IMR-90 (cell line): ENCODE measurements at regions not wholly inside any gene's neighbourhood (a gene's known extent, or its start where the extent isn't known, plus 50 kb on each side); places are given as distances from the start of the nearest gene placed in this dataset.

Source experiments
- ATAC-seq: fragments of 200-7000 bp; cut with Tn5 transposase; 2 replicates; pipeline ENCODE4 v1.9.1; 2020; ENCODE audit warnings: low read depth, mild to moderate bottlenecking, moderate library complexity
- BruUV-seq: library from RNA; stranded (reverse); fragments of 400-500 nt; replicated peaks from 2 replicates; lab custom pipeline; 2021; lab: Mats Ljungman, UMichigan
- CTCF ChIA-PET: fragments of 300-600 bp; formaldehyde crosslinking; extraction: SDS; loops from one replicate; lab custom pipeline; 2021; ENCODE audit warnings: antibody characterized with exemption; lab: Yijun Ruan, JAX
- POLR2A ChIA-PET: fragments of 300-600 bp; sonication (Branson Sonifier 250); formaldehyde crosslinking; loops from one replicate; lab custom pipeline; 2022; ENCODE audit warnings: antibody characterized with exemption; ENCODE audit not compliant: unreplicated experiment; lab: Charles Lee
- DNase-seq: peaks from one replicate; pipeline ENCODE4 v3.0.0; 2013
- H2AFZ ChIP-seq: replicated peaks from 2 replicates; pipeline ENCODE3; 2013; ENCODE audit warnings: low read length, mild to moderate bottlenecking; ENCODE audit not compliant: poor library complexity
- H2AK5ac ChIP-seq: 2 replicates; pipeline ENCODE4 v1.6.1; 2013; ENCODE audit warnings: low read depth, low read length, inconsistent platforms
- H2AK9ac ChIP-seq: replicated peaks from 2 replicates; pipeline ENCODE3; 2013; ENCODE audit warnings: mild to moderate bottlenecking, low read depth, low read length, moderate library complexity; ENCODE audit not compliant: poor library complexity
- H2BK120ac ChIP-seq: 2 replicates; pipeline ENCODE4 v1.6.1; 2013; ENCODE audit warnings: low read depth, low read length, inconsistent platforms
- H2BK15ac ChIP-seq: 3 replicates; pipeline ENCODE4 v1.6.1; 2013; ENCODE audit warnings: low read depth, low read length, inconsistent platforms
- H2BK20ac ChIP-seq: 2 replicates; pipeline ENCODE4 v1.6.1; 2013; ENCODE audit warnings: low read depth, mild to moderate bottlenecking, inconsistent platforms, low read length, moderate library complexity
- H2BK5ac ChIP-seq: 2 replicates; pipeline ENCODE4 v1.6.1; 2013; ENCODE audit warnings: mild to moderate bottlenecking, low read depth, low read length, inconsistent platforms; ENCODE audit not compliant: poor library complexity, severe bottlenecking
- H3K14ac ChIP-seq: replicated peaks from 2 replicates; pipeline ENCODE4 v1.6.1; 2013; ENCODE audit warnings: low read depth, low read length, inconsistent platforms
- H3K18ac ChIP-seq: 2 replicates; pipeline ENCODE4 v1.6.1; 2013; ENCODE audit warnings: low read depth, low read length, control low read depth
- H3K23ac ChIP-seq: 2 replicates; pipeline ENCODE4 v1.6.1; 2013; ENCODE audit warnings: low read depth, low read length, inconsistent platforms
- H3K27ac ChIP-seq: 2 replicates; pipeline ENCODE4 v1.5.1; 2013; ENCODE audit warnings: mild to moderate bottlenecking, control low read depth, low read length; ENCODE audit not compliant: insufficient read depth
- H3K27me3 ChIP-seq: 2 replicates; pipeline ENCODE4 v1.6.1; 2013; ENCODE audit warnings: low read length; ENCODE audit not compliant: control insufficient read depth, insufficient read depth
- H3K36me3 ChIP-seq: 2 replicates; pipeline ENCODE4 v1.6.1; 2013; ENCODE audit warnings: low read length, mixed read lengths; ENCODE audit not compliant: control insufficient read depth, insufficient read depth
- H3K4ac ChIP-seq: 2 replicates; pipeline ENCODE4 v1.6.1; 2013; ENCODE audit warnings: low read depth, low read length, inconsistent platforms
- H3K4me1 ChIP-seq: 2 replicates; pipeline ENCODE4 v1.6.1; 2013; ENCODE audit warnings: low read length, mixed read lengths; ENCODE audit not compliant: control insufficient read depth, insufficient read depth
- H3K4me2 ChIP-seq: 2 replicates; pipeline ENCODE4 v1.6.1; 2013; ENCODE audit warnings: low read depth, mild to moderate bottlenecking, control low read depth, low read length, moderate library complexity
- H3K4me3 ChIP-seq: 2 replicates; pipeline ENCODE4 v1.5.1; 2013; ENCODE audit warnings: low read depth, mild to moderate bottlenecking, control low read depth, low read length, moderate library complexity; ENCODE audit not compliant: insufficient read depth
- H3K56ac ChIP-seq: 2 replicates; pipeline ENCODE4 v1.6.1; 2013; ENCODE audit warnings: low read length, inconsistent platforms; ENCODE audit not compliant: insufficient read depth; ENCODE audit errors: extremely low read depth
- H3K79me1 ChIP-seq, 2 experiments: 2 replicates each; pipeline ENCODE4 v1.6.1; 2013; ENCODE audit warnings: low read length in 2 of 2, inconsistent platforms in 1 of 2, low read depth in 1 of 2
- H3K9ac ChIP-seq: 2 replicates; pipeline ENCODE4 v1.6.1; 2013; ENCODE audit warnings: low read depth, low read length, control low read depth
- H3K9me1 ChIP-seq: 2 replicates; pipeline ENCODE4 v1.6.1; 2013; ENCODE audit warnings: low read length, inconsistent platforms; ENCODE audit not compliant: insufficient read depth
- H3K9me3 ChIP-seq: 2 replicates; pipeline ENCODE4 v1.6.1; 2013; ENCODE audit warnings: low read length; ENCODE audit not compliant: control insufficient read depth, insufficient read depth
- H4K20me1 ChIP-seq: 2 replicates; pipeline ENCODE4 v1.6.1; 2013; ENCODE audit warnings: low read length, inconsistent platforms; ENCODE audit not compliant: insufficient read depth
- H4K5ac ChIP-seq: 2 replicates; pipeline ENCODE4 v1.6.1; 2013; ENCODE audit warnings: mild to moderate bottlenecking, low read depth, low read length, control low read depth
- H4K8ac ChIP-seq, 2 experiments: 2 replicates each; pipeline ENCODE4 v1.6.1; 2013; ENCODE audit warnings: low read depth in 2 of 2, low read length in 2 of 2, control low read depth in 1 of 2, inconsistent platforms in 1 of 2
- H4K91ac ChIP-seq: 2 replicates; pipeline ENCODE4 v1.6.1; 2013; ENCODE audit warnings: low read depth, low read length, inconsistent platforms; ENCODE audit not compliant: insufficient read depth
- BHLHE40 ChIP-seq: fragments of 150-350 bp; IDR thresholded peaks from 2 replicates; pipeline ENCODE4 v1.6.1; 2016; ENCODE audit warnings: mild to moderate bottlenecking, low read depth, low read length
- CEBPB ChIP-seq: IDR thresholded peaks from 2 replicates; pipeline ENCODE4 v1.6.1; 2012; ENCODE audit warnings: low read depth, low read length, improper control_type of control experiment
- CHD1 ChIP-seq: IDR thresholded peaks from 2 replicates; pipeline ENCODE4 v1.6.1; 2012; ENCODE audit warnings: low read depth, low read length, improper control_type of control experiment
- FOS ChIP-seq: fragments of 150-350 bp; IDR thresholded peaks from 2 replicates; pipeline ENCODE4 v1.6.1; 2016; ENCODE audit warnings: low read depth, low read length
- MAFK ChIP-seq: IDR thresholded peaks from 2 replicates; pipeline ENCODE4 v1.6.1; 2012; ENCODE audit warnings: low read depth, low read length, improper control_type of control experiment
- MAZ ChIP-seq: IDR thresholded peaks from 2 replicates; pipeline ENCODE4 v1.6.1; 2012; ENCODE audit warnings: low read depth, mild to moderate bottlenecking, low read length, improper control_type of control experiment, moderate library complexity, borderline replicate concordance
- MXI1 ChIP-seq: IDR thresholded peaks from 2 replicates; pipeline ENCODE4 v1.6.1; 2012; ENCODE audit warnings: low read depth, mild to moderate bottlenecking, low read length, moderate library complexity, borderline replicate concordance
- NFE2L2 ChIP-seq: fragments of 150-350 bp; IDR thresholded peaks from 2 replicates; pipeline ENCODE4 v1.6.1; 2016; ENCODE audit warnings: low read depth, mild to moderate bottlenecking, low read length
- RAD21 ChIP-seq: IDR thresholded peaks from 2 replicates; pipeline ENCODE4 v1.6.1; 2012; ENCODE audit warnings: low read length, improper control_type of control experiment
- RCOR1 ChIP-seq: IDR thresholded peaks from 2 replicates; pipeline ENCODE4 v1.6.1; 2012; ENCODE audit warnings: mild to moderate bottlenecking, low read length, improper control_type of control experiment; ENCODE audit not compliant: insufficient replicate concordance
- RFX5 ChIP-seq: IDR thresholded peaks from 2 replicates; pipeline ENCODE4 v1.8.0; 2012; ENCODE audit warnings: low read depth, mild to moderate bottlenecking, low read length, moderate library complexity
- SMC3 ChIP-seq: fragments of 150-350 bp; IDR thresholded peaks from 2 replicates; pipeline ENCODE4 v1.6.1; 2016; ENCODE audit warnings: low read depth, mild to moderate bottlenecking, antibody characterized with exemption, low read length, moderate library complexity
- WGBS, 2 experiments: methylation state at CpG; one replicate each; pipeline versions ENCODE4 v1.1.5 to v1.1.7; 2013; ENCODE audit warnings: missing lambda C conversion rate in 2 of 2; ENCODE audit not compliant: insufficient read length in 1 of 2; ENCODE audit errors: extremely low coverage in 2 of 2; 5-methylcytosine and 5-hydroxymethylcytosine counted together
- dilution Hi-C: fragments of 300-500 bp; cut with HindIII; formaldehyde crosslinking; loops from one replicate; pipeline ENCODE4 v1.14.3; 2018; ENCODE audit warnings: low sequenced_read_pairs; ENCODE audit not compliant: unreplicated experiment
- in situ Hi-C: fragments of 300-500 bp; cut with MboI; formaldehyde crosslinking; loops from 3 replicates; pipeline ENCODE4 v1.14.3; 2019; ENCODE audit warnings: low sequenced_read_pairs, inconsistent platforms, mixed read lengths
- intact Hi-C: fragments of 100-400 bp; cut with micrococcal nuclease; formaldehyde crosslinking; loops from 2 replicates; pipeline ENCODE4 v1.10.0; 2022
- TF ChIP-seq, protein P1 (sequence below): fragments of 150-350 bp; IDR thresholded peaks from 2 replicates; pipeline ENCODE4 v1.6.1; 2016; ENCODE audit warnings: low read depth, mild to moderate bottlenecking, low read length, moderate library complexity, borderline replicate concordance
- TF ChIP-seq, protein P2 (sequence below): fragments of 150-350 bp; IDR thresholded peaks from 2 replicates; pipeline ENCODE4 v1.6.1; 2017; ENCODE audit warnings: mild to moderate bottlenecking, antibody characterized with exemption, low read length, low read depth
- TF ChIP-seq, protein P3 (sequence below): conservative IDR thresholded peaks from 2 replicates; pipeline ENCODE4 v1.5.1; 2012; ENCODE audit warnings: mild to moderate bottlenecking, low read depth, low read length, improper control_type of control experiment

DNA sequence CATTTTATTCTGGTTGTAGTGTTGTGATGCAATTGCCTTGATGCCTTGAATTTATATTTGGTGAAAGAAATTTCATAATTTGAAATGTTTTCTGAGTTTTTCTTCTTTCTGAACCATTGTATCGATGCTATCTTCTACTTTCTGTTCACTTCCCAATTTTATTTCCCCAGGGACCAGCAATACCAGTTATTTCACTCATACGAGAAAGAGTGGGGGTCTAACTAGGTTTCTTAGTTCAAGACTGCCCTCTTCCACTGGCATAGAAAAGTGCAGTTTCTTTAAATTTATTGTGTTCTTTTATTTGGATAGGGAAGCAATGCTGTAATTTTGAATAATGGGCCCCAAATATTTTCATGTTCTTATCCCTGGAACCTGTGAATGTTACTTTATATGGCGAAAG is 544.0 kb upstream of the ADGRL3 start:
- in situ Hi-C loops (no loop called here), dilution Hi-C loops (no loop called here), intact Hi-C loops (no loop called here)
- TF ChIP-seq, protein P1, sequence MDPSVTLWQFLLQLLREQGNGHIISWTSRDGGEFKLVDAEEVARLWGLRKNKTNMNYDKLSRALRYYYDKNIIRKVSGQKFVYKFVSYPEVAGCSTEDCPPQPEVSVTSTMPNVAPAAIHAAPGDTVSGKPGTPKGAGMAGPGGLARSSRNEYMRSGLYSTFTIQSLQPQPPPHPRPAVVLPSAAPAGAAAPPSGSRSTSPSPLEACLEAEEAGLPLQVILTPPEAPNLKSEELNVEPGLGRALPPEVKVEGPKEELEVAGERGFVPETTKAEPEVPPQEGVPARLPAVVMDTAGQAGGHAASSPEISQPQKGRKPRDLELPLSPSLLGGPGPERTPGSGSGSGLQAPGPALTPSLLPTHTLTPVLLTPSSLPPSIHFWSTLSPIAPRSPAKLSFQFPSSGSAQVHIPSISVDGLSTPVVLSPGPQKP: no peak
- TF ChIP-seq MAFK: no peak
- TF ChIP-seq NFE2L2: no peak
- no peak for TF ChIP-seq BHLHE40
- no peak for TF ChIP-seq RFX5
- TF ChIP-seq CEBPB: no peak
- TF ChIP-seq, protein P2, sequence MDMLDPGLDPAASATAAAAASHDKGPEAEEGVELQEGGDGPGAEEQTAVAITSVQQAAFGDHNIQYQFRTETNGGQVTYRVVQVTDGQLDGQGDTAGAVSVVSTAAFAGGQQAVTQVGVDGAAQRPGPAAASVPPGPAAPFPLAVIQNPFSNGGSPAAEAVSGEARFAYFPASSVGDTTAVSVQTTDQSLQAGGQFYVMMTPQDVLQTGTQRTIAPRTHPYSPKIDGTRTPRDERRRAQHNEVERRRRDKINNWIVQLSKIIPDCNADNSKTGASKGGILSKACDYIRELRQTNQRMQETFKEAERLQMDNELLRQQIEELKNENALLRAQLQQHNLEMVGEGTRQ: no peak
- TF ChIP-seq SMC3: peak; percentile 28
- TF ChIP-seq, protein P3, sequence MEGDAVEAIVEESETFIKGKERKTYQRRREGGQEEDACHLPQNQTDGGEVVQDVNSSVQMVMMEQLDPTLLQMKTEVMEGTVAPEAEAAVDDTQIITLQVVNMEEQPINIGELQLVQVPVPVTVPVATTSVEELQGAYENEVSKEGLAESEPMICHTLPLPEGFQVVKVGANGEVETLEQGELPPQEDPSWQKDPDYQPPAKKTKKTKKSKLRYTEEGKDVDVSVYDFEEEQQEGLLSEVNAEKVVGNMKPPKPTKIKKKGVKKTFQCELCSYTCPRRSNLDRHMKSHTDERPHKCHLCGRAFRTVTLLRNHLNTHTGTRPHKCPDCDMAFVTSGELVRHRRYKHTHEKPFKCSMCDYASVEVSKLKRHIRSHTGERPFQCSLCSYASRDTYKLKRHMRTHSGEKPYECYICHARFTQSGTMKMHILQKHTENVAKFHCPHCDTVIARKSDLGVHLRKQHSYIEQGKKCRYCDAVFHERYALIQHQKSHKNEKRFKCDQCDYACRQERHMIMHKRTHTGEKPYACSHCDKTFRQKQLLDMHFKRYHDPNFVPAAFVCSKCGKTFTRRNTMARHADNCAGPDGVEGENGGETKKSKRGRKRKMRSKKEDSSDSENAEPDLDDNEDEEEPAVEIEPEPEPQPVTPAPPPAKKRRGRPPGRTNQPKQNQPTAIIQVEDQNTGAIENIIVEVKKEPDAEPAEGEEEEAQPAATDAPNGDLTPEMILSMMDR: peak; percentile 31; the same call in 1 of the 2 replicates
- no peak for TF ChIP-seq MAZ
- no peak for TF ChIP-seq CHD1
- peak; percentile 48 for TF ChIP-seq RAD21
- TF ChIP-seq FOS: no peak
- TF ChIP-seq MXI1: no peak
- no peak for TF ChIP-seq RCOR1
- Histone ChIP-seq H3K27ac (no peak overlapping the region), H3K9me1 (no peaks in the 10 kb centered on the region), H2AK5ac (no peak overlapping the region), H2AFZ (no peak overlapping the region), H4K20me1 (no peaks in the 10 kb centered on the region), H3K4me2 (no peak overlapping the region), H2BK20ac (no peak overlapping the region), H3K9ac (no peak overlapping the region), H3K27me3 (no peaks in the 10 kb centered on the region), H3K4me3 (no peak overlapping the region), H3K4ac (no peak overlapping the region), H4K91ac (no peak overlapping the region), H2BK5ac (peak overlapping the region; percentile 49), H2AK9ac (no peak overlapping the region), H3K23ac (no peak overlapping the region), H3K9me3 (no peaks in the 10 kb centered on the region), H4K5ac (no peak overlapping the region), H3K36me3 (no peaks in the 10 kb centered on the region), H3K14ac (no peak overlapping the region), H3K18ac (no peak overlapping the region; the same call in 1 of the 2 replicates), H3K79me1 (no peaks in the 10 kb centered on the region), H2BK15ac (no peak overlapping the region), H4K8ac (no peak overlapping the region), H2BK120ac (no peak overlapping the region), H3K56ac (no peak overlapping the region), H3K4me1 (peaks cover 7% of the 10 kb centered on the region)
- ChIA-PET POLR2A (no interaction called here), CTCF (no interaction called here)
- no TSS peak for BruUV-seq
- WGBS, 2 experiments: no CpG with 5 or more reads among the region's 3 CpGs
- DNase-seq: peak; percentile 13
- no peak for ATAC-seq
